DND-41 (cell line): ENCODE measurements at regions not wholly inside any gene's neighbourhood (a gene's known extent, or its start where the extent isn't known, plus 50 kb on each side); places are given as distances from the start of the nearest gene placed in this dataset.

ENCODE experiments used
- ATAC-seq: fragments of 200-7000 bp; cut with Tn5 transposase; 3 replicates; pipeline ENCODE4 v1.9.1; 2021; ENCODE audit warnings: low read depth; ENCODE audit not compliant: insufficient read depth
- DNase-seq: peaks from one replicate; pipeline ENCODE4 v3.0.0-alpha.2; 2020
- H2AFZ ChIP-seq: 2 replicates; pipeline ENCODE4 v1.6.0; 2012; ENCODE audit warnings: low read depth, low read length
- H3K27ac ChIP-seq: 2 replicates; pipeline ENCODE4 v1.5.1; 2012; ENCODE audit warnings: low read length, inconsistent platforms
- H3K27me3 ChIP-seq: fragments of 200-600 bp; sonication (generic); 2 replicates; pipeline ENCODE4 v1.6.0; 2012; ENCODE audit warnings: low read length, mild to moderate bottlenecking, inconsistent platforms; ENCODE audit not compliant: insufficient read depth, poor library complexity
- H3K36me3 ChIP-seq: 2 replicates; pipeline ENCODE4 v1.5.1; 2012; ENCODE audit warnings: low read length, inconsistent platforms; ENCODE audit not compliant: insufficient read depth
- H3K4me1 ChIP-seq: 2 replicates; pipeline ENCODE4 v1.5.1; 2012; ENCODE audit warnings: mild to moderate bottlenecking, low read length; ENCODE audit not compliant: insufficient read depth
- H3K4me2 ChIP-seq: 2 replicates; pipeline ENCODE4 v1.6.0; 2012; ENCODE audit warnings: mild to moderate bottlenecking, moderate library complexity, low read length, inconsistent platforms; ENCODE audit not compliant: insufficient read depth
- H3K4me3 ChIP-seq, 2 experiments: fragments of 200-600 bp in 1 of 2; shearing (Covaris generic) in 1 of 2; 2 replicates each; pipeline ENCODE4 v1.5.1; 2012 to 2016; ENCODE audit warnings: inconsistent platforms in 2 of 2, low read length in 2 of 2, mild to moderate bottlenecking in 2 of 2, low read depth in 1 of 2, moderate library complexity in 1 of 2
- H3K79me2 ChIP-seq: 2 replicates; pipeline ENCODE4 v1.6.0; 2012; ENCODE audit warnings: low read length, inconsistent platforms; ENCODE audit not compliant: insufficient read depth
- H3K9ac ChIP-seq: 2 replicates; pipeline ENCODE4 v1.6.0; 2012; ENCODE audit warnings: low read depth, mild to moderate bottlenecking, inconsistent platforms, low read length, moderate library complexity
- H3K9me3 ChIP-seq: 2 replicates; pipeline ENCODE4 v1.5.1; 2012; ENCODE audit warnings: low read length, moderate library complexity, mild to moderate bottlenecking, inconsistent platforms; ENCODE audit not compliant: insufficient read depth, severe bottlenecking
- H4K20me1 ChIP-seq: 2 replicates; pipeline ENCODE4 v1.6.0; 2012; ENCODE audit warnings: low read length; ENCODE audit not compliant: insufficient read depth
- EZH2 ChIP-seq: IDR thresholded peaks from 3 replicates; pipeline ENCODE4 v1.6.1; 2012; ENCODE audit warnings: borderline replicate concordance, low read depth, mild to moderate bottlenecking, moderate library complexity, low read length, inconsistent platforms; ENCODE audit not compliant: severe bottlenecking
- TF ChIP-seq, protein P1 (sequence below): IDR thresholded peaks from 2 replicates; pipeline ENCODE4 v1.5.1; 2012; ENCODE audit warnings: borderline replicate concordance, low read length, moderate library complexity, mild to moderate bottlenecking; ENCODE audit not compliant: poor library complexity, severe bottlenecking; ENCODE audit errors: extremely low read depth

DNA sequence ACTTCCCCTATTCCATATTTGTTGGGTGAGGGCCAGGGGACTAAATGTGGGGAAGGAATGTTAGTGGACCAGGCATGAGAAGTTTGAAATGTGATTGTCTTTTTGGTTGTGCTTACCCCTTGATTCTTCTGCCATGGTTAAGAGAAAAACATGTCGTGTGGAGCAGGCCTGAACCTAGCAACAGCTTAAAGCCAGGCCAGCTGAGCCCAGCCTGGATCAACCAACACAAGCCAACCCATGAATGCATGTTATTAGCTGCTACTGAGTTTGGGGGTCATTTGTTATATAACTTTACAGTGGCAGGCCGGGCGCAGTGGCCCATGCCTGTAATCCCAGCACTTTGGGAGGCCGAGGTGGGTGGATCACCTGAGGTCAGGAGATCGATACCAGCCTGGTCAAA is 52.4 kb upstream of the TRIO start:
- TF ChIP-seq, protein P1, sequence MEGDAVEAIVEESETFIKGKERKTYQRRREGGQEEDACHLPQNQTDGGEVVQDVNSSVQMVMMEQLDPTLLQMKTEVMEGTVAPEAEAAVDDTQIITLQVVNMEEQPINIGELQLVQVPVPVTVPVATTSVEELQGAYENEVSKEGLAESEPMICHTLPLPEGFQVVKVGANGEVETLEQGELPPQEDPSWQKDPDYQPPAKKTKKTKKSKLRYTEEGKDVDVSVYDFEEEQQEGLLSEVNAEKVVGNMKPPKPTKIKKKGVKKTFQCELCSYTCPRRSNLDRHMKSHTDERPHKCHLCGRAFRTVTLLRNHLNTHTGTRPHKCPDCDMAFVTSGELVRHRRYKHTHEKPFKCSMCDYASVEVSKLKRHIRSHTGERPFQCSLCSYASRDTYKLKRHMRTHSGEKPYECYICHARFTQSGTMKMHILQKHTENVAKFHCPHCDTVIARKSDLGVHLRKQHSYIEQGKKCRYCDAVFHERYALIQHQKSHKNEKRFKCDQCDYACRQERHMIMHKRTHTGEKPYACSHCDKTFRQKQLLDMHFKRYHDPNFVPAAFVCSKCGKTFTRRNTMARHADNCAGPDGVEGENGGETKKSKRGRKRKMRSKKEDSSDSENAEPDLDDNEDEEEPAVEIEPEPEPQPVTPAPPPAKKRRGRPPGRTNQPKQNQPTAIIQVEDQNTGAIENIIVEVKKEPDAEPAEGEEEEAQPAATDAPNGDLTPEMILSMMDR = no peak
- no peak for TF ChIP-seq EZH2
- Histone ChIP-seq H3K4me2 (no peak overlapping the region), H2AFZ (no peak overlapping the region), H3K9ac (no peak overlapping the region), H4K20me1 (no peaks in the 10 kb centered on the region), H3K27me3 (no peaks in the 10 kb centered on the region), H3K4me3 (no peak overlapping the region), H3K9me3 (no peaks in the 10 kb centered on the region), H3K79me2 (no peaks in the 10 kb centered on the region), H3K4me1 (no peaks in the 10 kb centered on the region), H3K27ac (no peak overlapping the region), H3K36me3 (no peaks in the 10 kb centered on the region)
- no peak for DNase-seq
- ATAC-seq = no peak

DNA sequence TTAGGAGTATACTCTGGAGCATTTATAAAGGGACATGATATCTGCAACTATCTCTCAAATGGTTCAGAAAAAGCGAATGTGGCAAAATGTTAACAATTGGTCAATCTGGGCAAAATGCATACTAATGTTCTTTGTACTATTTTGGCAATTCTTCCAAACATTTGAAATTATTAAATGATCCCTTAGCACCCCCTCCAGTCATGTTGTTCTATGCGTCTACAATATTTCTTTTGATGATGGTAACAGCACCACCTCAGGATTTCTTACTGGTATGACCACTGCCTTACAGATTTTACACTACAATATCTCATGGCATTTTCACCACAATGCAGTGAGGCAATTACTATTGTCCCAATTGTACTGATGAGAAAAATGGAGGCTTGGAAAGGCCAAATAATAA is 52.9 kb upstream of the TRIO start:
- no peak overlapping the region for H2AFZ ChIP-seq
- no peak overlapping the region for H3K9ac ChIP-seq
- no peaks in the 10 kb centered on the region for H3K79me2 ChIP-seq
- no peak for ATAC-seq
- H3K4me2 ChIP-seq = no peak overlapping the region
- no peak for DNase-seq
- H3K36me3 ChIP-seq = no peaks in the 10 kb centered on the region
- no peaks in the 10 kb centered on the region for H3K27me3 ChIP-seq
- no peak overlapping the region for H3K4me3 ChIP-seq
- no peak overlapping the region for H3K27ac ChIP-seq
- no peaks in the 10 kb centered on the region for H3K4me1 ChIP-seq
- no peaks in the 10 kb centered on the region for H4K20me1 ChIP-seq
- TF ChIP-seq, protein P1 = no peak
- TF ChIP-seq EZH2 = no peak
- H3K9me3 ChIP-seq = no peaks in the 10 kb centered on the region

DNA sequence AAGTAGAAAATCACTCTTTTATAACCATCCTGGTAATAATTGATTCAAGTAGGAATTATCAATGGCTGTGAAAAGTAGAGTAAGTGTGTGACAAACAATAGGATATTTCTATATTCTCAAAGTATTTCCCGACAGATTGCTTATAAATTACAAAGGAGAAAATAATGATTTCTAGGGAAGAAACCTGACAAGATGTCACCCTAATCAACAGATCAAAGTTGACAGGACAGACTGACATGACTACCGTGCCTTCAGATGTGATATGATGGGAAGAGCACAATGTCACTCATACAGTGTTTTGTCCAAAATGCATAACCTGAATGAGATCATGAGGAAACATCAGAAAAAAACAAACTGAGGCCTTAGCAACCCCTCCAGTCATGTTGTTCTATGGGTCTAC is 53.9 kb upstream of the TRIO start:
- DNase-seq (no peak), ATAC-seq (no peak)
- Histone ChIP-seq H3K27me3 (no peaks in the 10 kb centered on the region), H3K4me1 (no peaks in the 10 kb centered on the region), H3K4me3 (no peak overlapping the region), H3K9ac (no peak overlapping the region), H3K36me3 (no peaks in the 10 kb centered on the region), H3K4me2 (no peak overlapping the region), H4K20me1 (no peaks in the 10 kb centered on the region), H3K9me3 (no peaks in the 10 kb centered on the region), H3K27ac (no peak overlapping the region), H3K79me2 (no peaks in the 10 kb centered on the region), H2AFZ (no peak overlapping the region)
- TF ChIP-seq EZH2 = no peak
- TF ChIP-seq, protein P1 = no peak

DNA sequence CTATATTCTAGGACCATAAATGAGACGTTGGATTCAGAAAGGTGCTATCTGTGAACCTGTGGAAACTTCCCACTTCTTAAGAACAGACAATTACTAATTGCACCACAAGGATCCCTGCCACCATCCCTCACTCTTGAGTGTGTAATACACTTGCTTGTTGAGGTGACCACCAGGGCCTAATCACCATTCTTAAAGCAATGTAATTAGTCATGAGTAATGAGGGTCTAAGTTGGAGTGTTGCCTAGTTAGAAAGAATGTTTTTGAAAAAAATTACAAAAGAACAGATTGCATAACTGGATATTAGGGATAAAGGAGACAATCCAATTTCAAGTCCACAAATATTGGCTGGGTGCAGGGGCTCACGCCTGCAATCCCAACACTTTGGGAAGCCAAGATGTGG is 56.9 kb upstream of the TRIO start:
- Histone ChIP-seq H3K4me3 (no peak overlapping the region), H3K36me3 (no peaks in the 10 kb centered on the region)

More for the DNA sequence above, 56.9 kb upstream of the TRIO start:
- no peaks in the 10 kb centered on the region for H3K27me3 ChIP-seq
- TF ChIP-seq, protein P1 = no peak
- no peak for TF ChIP-seq EZH2
- H3K27ac ChIP-seq = no peak overlapping the region
- H3K9me3 ChIP-seq = no peaks in the 10 kb centered on the region
- no peak overlapping the region for H3K9ac ChIP-seq
- DNase-seq (no peak), ATAC-seq (no peak)
- H3K4me2 ChIP-seq = no peak overlapping the region
- no peak overlapping the region for H2AFZ ChIP-seq
- H4K20me1 ChIP-seq = no peaks in the 10 kb centered on the region
- H3K4me1 ChIP-seq = no peaks in the 10 kb centered on the region
- H3K79me2 ChIP-seq = no peaks in the 10 kb centered on the region
